ENCODE measurements at regions not wholly inside any gene's neighbourhood (a gene's known extent, or its start where the extent isn't known, plus 50 kb on each side); places are given as distances from the start of the nearest gene placed in this dataset.

- no peak overlapping the region for H3K27ac ChIP-seq (ENCODE audit: extremely low read depth, low read depth, low read length)
- CTCF ChIA-PET (ENCODE audit: low intra/inter-chr PET ratio): no interaction called here
- POLR2A ChIA-PET: no interaction called here
- H3K4me2 ChIP-seq (ENCODE audit: insufficient read depth, low read length): no peak overlapping the region
- H3K9ac ChIP-seq (ENCODE audit: insufficient read depth in 1 of 2, low read depth in 2 of 2, low read length in 2 of 2): no peak overlapping the region
- 50% methylated on average over 1 of the region's 1 CpG for WGBS (ENCODE audit: insufficient coverage, low coverage, missing lambda C conversion rate)
- no peak for ATAC-seq
- FAIRE-seq: no peak
- no peaks in the 10 kb centered on the region for H3K79me2 ChIP-seq (ENCODE audit: control insufficient read depth, insufficient read depth, low read length)
- H3K9me1 ChIP-seq (ENCODE audit: control insufficient read depth, insufficient read depth, low read length): no peaks in the 10 kb centered on the region
- no peak overlapping the region for H3K4me3 ChIP-seq
- H3K36me3 ChIP-seq (ENCODE audit: control insufficient read depth, insufficient read depth, low read length): no peaks in the 10 kb centered on the region
- no peaks in the 10 kb centered on the region for H4K20me1 ChIP-seq (replicated peaks; ENCODE audit: control insufficient read depth, insufficient read depth, low read length)
- H3K9me3 ChIP-seq (replicated peaks; ENCODE audit: control insufficient read depth, insufficient read depth, low read depth, low read length): peaks cover 2% of the 10 kb centered on the region; the same call in 1 of the 2 replicates
- intact Hi-C loops (cut with micrococcal nuclease) (no loop called here), in situ Hi-C loops (cut with MboI) (no loop called here)
- H3K27me3 ChIP-seq (ENCODE audit: control insufficient read depth in 2 of 2, insufficient read depth in 2 of 2, low read length in 2 of 2): no peaks in the 10 kb centered on the region
- TF ChIP-seq HNRNPK (IDR thresholded peaks at IDR 0.05; ENCODE audit: low read depth, low read length, poor library complexity, severe bottlenecking) (no peak), MYC (IDR thresholded peaks at IDR 0.05; ENCODE audit: low read depth, low read length) (no peak), MYC (CRISPR knock-in tag; IDR thresholded peaks at IDR 0.05; ENCODE audit: borderline replicate concordance, low read depth) (no peak), HMG20A (CRISPR knock-in tag; conservative IDR thresholded peaks at IDR 0.05) (no peak)
- no peak for DNase-seq (ENCODE audit: extremely low read depth in 1 of 4, low spot score in 3 of 4)
- BruUV-seq (replicated peaks): no TSS peak
- no peak overlapping the region for H2AFZ ChIP-seq (ENCODE audit: low read depth, low read length)
- H3K4me1 ChIP-seq (replicated peaks in 1 of 2; ENCODE audit: control insufficient read depth in 2 of 2, insufficient read depth in 2 of 2, low read length in 2 of 2): peaks cover 0 to 7% of the 10 kb centered on the region in 2 experiments; a peak in 1 of 5 replicates
Observed at GRCh38 chr6:11848346-11848651, 69.7 kb upstream of the ADTRP start.

- no peaks in the 10 kb centered on the region for H3K79me2 ChIP-seq (ENCODE audit: control insufficient read depth, insufficient read depth, low read length)
- BruUV-seq (replicated peaks): no TSS peak
- peaks cover 0 to 7% of the 10 kb centered on the region in 2 experiments; a peak in 1 of 5 replicates for H3K4me1 ChIP-seq (replicated peaks in 1 of 2; ENCODE audit: control insufficient read depth in 2 of 2, insufficient read depth in 2 of 2, low read length in 2 of 2)
- H3K4me2 ChIP-seq (ENCODE audit: insufficient read depth, low read length): no peak overlapping the region
- peaks cover 2% of the 10 kb centered on the region; the same call in 1 of the 2 replicates for H3K9me3 ChIP-seq (replicated peaks; ENCODE audit: control insufficient read depth, insufficient read depth, low read depth, low read length)
- ATAC-seq: no peak
- no peak overlapping the region for H3K9ac ChIP-seq (ENCODE audit: insufficient read depth in 1 of 2, low read depth in 2 of 2, low read length in 2 of 2)
- ChIA-PET POLR2A (interaction anchor here (0.6 kb wide), 2 partner anchors 22 to 69 kb away, joined by 3 to 4 read pairs; no protein-coding TSS in a partner anchor), CTCF (ENCODE audit: low intra/inter-chr PET ratio) (no interaction called here)
- intact Hi-C loops (cut with micrococcal nuclease) (no loop called here), in situ Hi-C loops (cut with MboI) (no loop called here)
- no peak overlapping the region for H3K4me3 ChIP-seq
- H4K20me1 ChIP-seq (replicated peaks; ENCODE audit: control insufficient read depth, insufficient read depth, low read length): no peaks in the 10 kb centered on the region
- H3K27me3 ChIP-seq (ENCODE audit: control insufficient read depth in 2 of 2, insufficient read depth in 2 of 2, low read length in 2 of 2): no peaks in the 10 kb centered on the region
- H3K9me1 ChIP-seq (ENCODE audit: control insufficient read depth, insufficient read depth, low read length): no peaks in the 10 kb centered on the region
- WGBS (ENCODE audit: insufficient coverage, low coverage, missing lambda C conversion rate): 59% methylated on average over 6 of the region's 6 CpGs
- no peak overlapping the region for H3K27ac ChIP-seq (ENCODE audit: extremely low read depth, low read depth, low read length)
- H2AFZ ChIP-seq (ENCODE audit: low read depth, low read length): no peak overlapping the region
- H3K36me3 ChIP-seq (ENCODE audit: control insufficient read depth, insufficient read depth, low read length): no peaks in the 10 kb centered on the region
- DNase-seq (ENCODE audit: extremely low read depth in 1 of 4, low spot score in 3 of 4): no peak
- no peak for FAIRE-seq
- TF ChIP-seq GMEB1 (CRISPR knock-in tag; IDR thresholded peaks at IDR 0.05): no peak
- TF ChIP-seq THRAP3 (IDR thresholded peaks at IDR 0.05; ENCODE audit: borderline replicate concordance): no peak
- no peak for TF ChIP-seq ZNF764 (CRISPR knock-in tag; IDR thresholded peaks at IDR 0.05; ENCODE audit: low read depth)
- no peak for TF ChIP-seq TBL1XR1 (IDR thresholded peaks at IDR 0.05; ENCODE audit: low read length in 2 of 2)
- TF ChIP-seq ZNF592 (IDR thresholded peaks at IDR 0.05): no peak
Observed at GRCh38 chr6:11847515-11848345, 69.1 kb upstream of the ADTRP start.

All from K562 (cell line).